ENCODE measurements at regions not wholly inside any gene's neighbourhood (a gene's known extent, or its start where the extent isn't known, plus 50 kb on each side); places are given as distances from the start of the nearest gene placed in this dataset.
"Not testable (repeated sequence)": the region's sequence is repeated elsewhere in the genome, so short reads cannot be mapped to it uniquely, and the experiment has no call there.

- DNase-seq (no peak), ATAC-seq (ENCODE audit: low read depth in 2 of 2) (no peak)
- Mint-ChIP-seq H3K36me3 (no peaks in the 10 kb centered on the region), H3K4me1 (peaks cover 0 to 4% (median 0%) of the 10 kb centered on the region in 3 donors), H3K27me3 (peaks cover 0 to 11% (median 7%) of the 10 kb centered on the region in 3 donors), H3K27ac (no peak overlapping the region), H3K4me3 (no peak overlapping the region), H3K9me3 (peaks cover 0 to 6% (median 0%) of the 10 kb centered on the region in 7 donors)
Measured at GRCh38 chr1:57549300-57549699, 125.4 kb upstream of the DAB1 start.

- peaks cover 0 to 4% (median 0%) of the 10 kb centered on the region in 3 donors for H3K4me1 Mint-ChIP-seq
- DNase-seq (no peak), ATAC-seq (ENCODE audit: low read depth in 2 of 2) (no peak)
- H3K9me3 Mint-ChIP-seq, result peaks cover 0 to 6% (median 0%) of the 10 kb centered on the region in 7 donors
- no peaks in the 10 kb centered on the region for H3K36me3 Mint-ChIP-seq
- H3K27ac Mint-ChIP-seq, result no peak overlapping the region
- H3K4me3 Mint-ChIP-seq, result no peak overlapping the region
- H3K27me3 Mint-ChIP-seq, result no peaks in the 10 kb centered on the region
Measured at GRCh38 chr1:57546549-57547330, 122.9 kb upstream of the DAB1 start.

- H3K27ac Mint-ChIP-seq, result no peak overlapping the region
- ATAC-seq (ENCODE audit: low read depth in 2 of 2), result no peak
- H3K9me3 Mint-ChIP-seq, result peaks cover 0 to 9% (median 2%) of the 10 kb centered on the region in 7 donors
- H3K36me3 Mint-ChIP-seq, result no peaks in the 10 kb centered on the region
- H3K4me3 Mint-ChIP-seq, result no peak overlapping the region
- DNase-seq, result no peak
- peaks cover 0 to 4% (median 0%) of the 10 kb centered on the region in 3 donors for H3K4me1 Mint-ChIP-seq
- H3K27me3 Mint-ChIP-seq, result no peaks in the 10 kb centered on the region
Measured at GRCh38 chr1:57544345-57544744, 120.5 kb upstream of the DAB1 start.

- ATAC-seq (ENCODE audit: low read depth in 2 of 2), result no peak
- no peak overlapping the region for H3K27ac Mint-ChIP-seq
Measured at GRCh38 chr1:57536749-57537423, 113.0 kb upstream of the DAB1 start.

GRCh38 chr1:57532299-57532698 lies 108.4 kb upstream of the DAB1 start:
- Mint-ChIP-seq H3K27ac (no peak overlapping the region), H3K4me1 (no peaks in the 10 kb centered on the region), H3K36me3 (no peaks in the 10 kb centered on the region), H3K4me3 (no peak overlapping the region), H3K9me3 (peaks cover 0 to 27% (median 17%) of the 10 kb centered on the region in 7 donors), H3K27me3 (no peaks in the 10 kb centered on the region)
- DNase-seq, result no peak
- no peak for ATAC-seq (ENCODE audit: low read depth in 2 of 2)

More at GRCh38 chr1:57536749-57537423, 113.0 kb upstream of the DAB1 start:
- Mint-ChIP-seq H3K36me3 (no peaks in the 10 kb centered on the region), H3K9me3 (peaks cover 0 to 9% (median 0%) of the 10 kb centered on the region in 7 donors), H3K4me1 (no peaks in the 10 kb centered on the region), H3K27me3 (no peaks in the 10 kb centered on the region), H3K4me3 (no peak overlapping the region)
- no peak for DNase-seq

GRCh38 chr1:57530911-57531260 lies 107.0 kb upstream of the DAB1 start:
- not testable (repeated sequence) for H3K36me3 Mint-ChIP-seq; H3K27ac Mint-ChIP-seq; DNase-seq; H3K27me3 Mint-ChIP-seq; H3K4me1 Mint-ChIP-seq; ATAC-seq (ENCODE audit: low read depth in 2 of 2); H3K4me3 Mint-ChIP-seq
- H3K9me3 Mint-ChIP-seq, result peaks cover 0 to 27% (median 17%) of the 10 kb centered on the region in 7 donors

GRCh38 chr1:57530206-57530910 lies 106.5 kb upstream of the DAB1 start:
- H3K4me1 Mint-ChIP-seq, result no peaks in the 10 kb centered on the region
- no peaks in the 10 kb centered on the region for H3K27me3 Mint-ChIP-seq
- ATAC-seq (ENCODE audit: low read depth in 2 of 2) (no peak), DNase-seq (no peak)
- no peaks in the 10 kb centered on the region for H3K36me3 Mint-ChIP-seq
- H3K9me3 Mint-ChIP-seq, result peaks cover 0 to 27% (median 17%) of the 10 kb centered on the region in 7 donors
- no peak overlapping the region for H3K27ac Mint-ChIP-seq
- H3K4me3 Mint-ChIP-seq, result no peak overlapping the region

GRCh38 chr1:57522575-57522974 lies 98.7 kb upstream of the DAB1 start:
- no peaks in the 10 kb centered on the region for H3K36me3 Mint-ChIP-seq
- H3K27ac Mint-ChIP-seq, result no peak overlapping the region
- DNase-seq (no peak), ATAC-seq (ENCODE audit: low read depth in 2 of 2) (no peak)
- peaks cover 3 to 13% (median 10%) of the 10 kb centered on the region in 3 donors for H3K27me3 Mint-ChIP-seq
- H3K9me3 Mint-ChIP-seq, result peaks cover 0 to 4% (median 3%) of the 10 kb centered on the region in 7 donors
- no peaks in the 10 kb centered on the region for H3K4me1 Mint-ChIP-seq
- no peak overlapping the region for H3K4me3 Mint-ChIP-seq

GRCh38 chr1:57520743-57521515 lies 97.1 kb upstream of the DAB1 start:
- H3K4me3 Mint-ChIP-seq, result no peak overlapping the region
- H3K27me3 Mint-ChIP-seq, result peaks cover 3 to 13% (median 10%) of the 10 kb centered on the region in 3 donors
- no peaks in the 10 kb centered on the region for H3K36me3 Mint-ChIP-seq
- ATAC-seq (ENCODE audit: low read depth in 2 of 2), result no peak
- no peak for DNase-seq
- H3K9me3 Mint-ChIP-seq, result peaks cover 0 to 4% (median 0%) of the 10 kb centered on the region in 7 donors
- no peak overlapping the region for H3K27ac Mint-ChIP-seq
- H3K4me1 Mint-ChIP-seq, result no peaks in the 10 kb centered on the region

GRCh38 chr1:57518496-57518895 lies 94.6 kb upstream of the DAB1 start:
- Mint-ChIP-seq H3K36me3 (no peaks in the 10 kb centered on the region), H3K4me3 (no peak overlapping the region), H3K4me1 (no peaks in the 10 kb centered on the region), H3K9me3 (peaks cover 0 to 4% (median 0%) of the 10 kb centered on the region in 7 donors), H3K27me3 (peaks cover 3 to 13% (median 10%) of the 10 kb centered on the region in 3 donors), H3K27ac (no peak overlapping the region)
- no peak for DNase-seq
- no peak for ATAC-seq (ENCODE audit: low read depth in 2 of 2)

- H3K27me3 Mint-ChIP-seq, result peaks cover 7 to 17% (median 13%) of the 10 kb centered on the region in 3 donors
- no peak overlapping the region for H3K27ac Mint-ChIP-seq
- ATAC-seq (ENCODE audit: low read depth in 2 of 2) (no peak), DNase-seq (no peak)
- peaks cover 0 to 4% (median 0%) of the 10 kb centered on the region in 7 donors for H3K9me3 Mint-ChIP-seq
- no peaks in the 10 kb centered on the region for H3K4me1 Mint-ChIP-seq
- no peaks in the 10 kb centered on the region for H3K36me3 Mint-ChIP-seq
- H3K4me3 Mint-ChIP-seq, result no peak overlapping the region
Measured at GRCh38 chr1:57517587-57518374, 93.9 kb upstream of the DAB1 start.

- peaks cover 4 to 8% (median 4%) of the 10 kb centered on the region in 3 donors for H3K27me3 Mint-ChIP-seq
- H3K27ac Mint-ChIP-seq, result no peak overlapping the region
- H3K4me3 Mint-ChIP-seq, result no peak overlapping the region
- no peaks in the 10 kb centered on the region for H3K36me3 Mint-ChIP-seq
- no peak for ATAC-seq (ENCODE audit: low read depth in 2 of 2)
- DNase-seq, result no peak
- no peaks in the 10 kb centered on the region for H3K4me1 Mint-ChIP-seq
- no peaks in the 10 kb centered on the region for H3K9me3 Mint-ChIP-seq
Measured at GRCh38 chr1:57512386-57512785, 88.5 kb upstream of the DAB1 start.
